ENCODE measurements at regions not wholly inside any gene's neighbourhood (a gene's known extent, or its start where the extent isn't known, plus 50 kb on each side); places are given as distances from the start of the nearest gene placed in this dataset.

DNA sequence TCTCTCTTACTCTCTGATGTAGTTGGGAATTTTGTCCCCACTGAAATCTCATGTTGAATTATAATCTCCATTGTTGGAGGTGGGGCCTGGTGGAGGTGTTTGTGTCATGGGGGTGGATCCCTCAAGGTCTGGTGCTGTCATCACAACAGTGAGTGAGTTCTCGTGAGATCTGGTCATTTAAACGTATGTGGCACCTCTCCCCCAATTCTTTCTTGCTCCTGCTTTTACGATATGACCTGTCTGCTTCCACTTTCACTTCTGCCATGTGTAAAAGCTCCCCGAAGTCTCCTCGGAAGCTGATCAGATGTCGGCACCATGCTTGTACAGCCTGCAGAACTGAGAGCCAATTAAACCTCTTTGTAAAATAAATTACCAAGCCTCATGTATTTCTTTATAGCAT lies 337.8 kb upstream of the CDH2 start:
- no peaks in the 10 kb centered on the region for H3K4me1 Mint-ChIP-seq (ENCODE audit: low read depth)

DNA sequence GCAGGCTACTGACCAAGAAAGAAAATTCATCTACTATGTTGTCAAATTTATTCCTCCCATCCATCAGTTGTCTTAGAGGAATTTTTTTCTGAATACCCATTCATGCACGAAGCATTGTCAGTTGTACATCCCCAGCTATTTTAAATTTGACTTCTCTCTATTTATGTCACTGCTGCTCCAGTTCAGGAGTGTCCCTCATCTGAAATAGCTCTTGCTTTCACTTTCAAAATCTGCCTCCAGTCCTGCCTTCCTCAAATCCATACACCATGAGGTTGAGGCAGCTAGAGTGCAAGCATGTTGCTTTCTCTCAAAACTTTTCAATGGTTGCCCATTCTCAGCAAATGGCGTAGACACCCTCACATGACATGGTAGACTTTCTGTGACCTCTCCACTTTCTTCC lies 335.4 kb upstream of the CDH2 start:
- ChIA-PET CTCF (no interaction called here), POLR2A (no interaction called here)
- Mint-ChIP-seq H3K27me3 (ENCODE audit: low read depth) (no peaks in the 10 kb centered on the region), H3K4me1 (ENCODE audit: low read depth) (no peaks in the 10 kb centered on the region), H3K4me3 (no peak overlapping the region), H3K9me3 (ENCODE audit: insufficient read depth) (peaks cover 20% of the 10 kb centered on the region), H3K36me3 (ENCODE audit: low read depth) (no peaks in the 10 kb centered on the region), H3K27ac (no peak overlapping the region)
- ATAC-seq, result no peak
- DNase-seq, result no peak

More for the DNA sequence above, 337.8 kb upstream of the CDH2 start:
- POLR2A ChIA-PET, result no interaction called here
- H3K36me3 Mint-ChIP-seq (ENCODE audit: low read depth), result no peaks in the 10 kb centered on the region
- H3K9me3 Mint-ChIP-seq (ENCODE audit: insufficient read depth), result peaks cover 17% of the 10 kb centered on the region
- H3K27me3 Mint-ChIP-seq (ENCODE audit: low read depth), result no peaks in the 10 kb centered on the region
- no peak overlapping the region for H3K4me3 Mint-ChIP-seq
- ATAC-seq (no peak), DNase-seq (no peak)
- H3K27ac Mint-ChIP-seq, result no peak overlapping the region
- CTCF ChIA-PET, result no interaction called here

DNA sequence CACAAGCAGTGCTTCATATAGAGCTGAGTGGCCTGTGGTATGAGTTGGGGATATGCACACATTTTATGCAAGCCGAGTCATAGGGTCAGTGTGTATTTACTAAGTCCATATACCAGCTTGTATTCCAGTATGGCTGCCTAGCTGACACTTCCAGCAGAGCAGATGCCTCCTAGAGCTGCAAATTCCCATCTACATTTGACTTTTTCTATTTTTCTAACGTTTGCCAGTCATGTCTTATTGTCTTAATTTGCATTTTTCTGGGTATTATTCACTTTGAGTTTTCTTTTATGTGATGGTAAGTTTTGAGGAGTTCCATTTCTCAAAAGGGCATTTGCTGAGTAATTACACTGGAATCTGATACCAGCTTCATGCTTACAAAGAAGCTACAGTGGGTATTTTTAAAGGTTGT lies 334.5 kb upstream of the CDH2 start:
- Mint-ChIP-seq H3K27ac (no peak overlapping the region), H3K27me3 (ENCODE audit: low read depth) (no peaks in the 10 kb centered on the region), H3K9me3 (ENCODE audit: insufficient read depth) (peaks cover 15% of the 10 kb centered on the region), H3K4me1 (ENCODE audit: low read depth) (no peaks in the 10 kb centered on the region), H3K4me3 (no peak overlapping the region), H3K36me3 (ENCODE audit: low read depth) (no peaks in the 10 kb centered on the region)
- no peak for DNase-seq
- CTCF ChIA-PET, result no interaction called here
- POLR2A ChIA-PET, result no interaction called here
- ATAC-seq, result no peak

DNA sequence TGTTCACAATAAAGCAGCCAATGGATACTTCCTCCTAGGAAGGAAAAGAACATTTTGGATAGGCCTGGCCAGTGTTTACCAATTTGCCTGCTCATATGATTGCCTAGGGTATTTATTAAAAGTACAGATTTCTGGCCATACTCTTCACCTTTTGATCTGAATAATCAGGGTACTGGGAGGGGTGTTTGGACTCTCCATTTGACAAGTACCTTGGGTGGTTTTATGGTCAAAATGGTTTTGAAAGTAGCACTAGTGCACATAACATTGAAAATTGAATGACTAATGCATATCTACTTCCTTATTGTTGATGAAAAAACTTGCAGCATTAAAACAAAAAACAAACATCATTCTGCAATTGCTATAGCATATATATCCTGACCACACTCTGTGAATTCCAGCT lies 333.3 kb upstream of the CDH2 start:
- Mint-ChIP-seq H3K27ac (no peak overlapping the region), H3K9me3 (ENCODE audit: insufficient read depth) (peaks cover 14% of the 10 kb centered on the region), H3K36me3 (ENCODE audit: low read depth) (no peaks in the 10 kb centered on the region), H3K4me3 (no peak overlapping the region), H3K4me1 (ENCODE audit: low read depth) (no peaks in the 10 kb centered on the region), H3K27me3 (ENCODE audit: low read depth) (no peaks in the 10 kb centered on the region)
- CTCF ChIA-PET, result no interaction called here
- DNase-seq (no peak), ATAC-seq (no peak)
- POLR2A ChIA-PET, result no interaction called here

DNA sequence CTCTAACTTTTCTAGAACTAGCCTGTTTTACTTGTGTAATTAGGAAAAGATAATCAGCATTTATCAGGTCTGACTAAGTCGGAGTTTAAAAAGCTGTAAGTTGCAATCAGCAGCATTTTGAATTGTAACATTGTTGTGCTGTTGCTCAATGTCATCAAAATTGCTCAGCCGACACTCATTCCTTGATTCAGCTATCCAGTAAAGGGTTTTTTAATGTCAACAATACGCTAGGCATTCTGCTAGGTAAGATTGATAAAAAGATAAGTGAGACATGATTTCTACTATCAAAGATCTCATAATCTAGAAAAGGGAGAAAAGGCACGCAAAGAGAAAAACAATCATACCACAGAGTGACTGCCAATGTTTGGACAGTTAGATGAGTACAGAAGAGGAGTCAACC lies 327.1 kb upstream of the CDH2 start:
- no peak for DNase-seq
- Mint-ChIP-seq H3K4me3 (no peak overlapping the region), H3K4me1 (ENCODE audit: low read depth) (no peaks in the 10 kb centered on the region), H3K9me3 (ENCODE audit: insufficient read depth) (peaks cover 9% of the 10 kb centered on the region), H3K27me3 (ENCODE audit: low read depth) (no peaks in the 10 kb centered on the region), H3K27ac (no peak overlapping the region), H3K36me3 (ENCODE audit: low read depth) (no peaks in the 10 kb centered on the region)
- POLR2A ChIA-PET, result no interaction called here
- ATAC-seq, result no peak
- CTCF ChIA-PET, result no interaction called here

GRCh38 chr18:28494151-28494550 lies 317.2 kb upstream of the CDH2 start:
- ATAC-seq, result no peak
- CTCF ChIA-PET, result no interaction called here
- POLR2A ChIA-PET, result no interaction called here

DNA sequence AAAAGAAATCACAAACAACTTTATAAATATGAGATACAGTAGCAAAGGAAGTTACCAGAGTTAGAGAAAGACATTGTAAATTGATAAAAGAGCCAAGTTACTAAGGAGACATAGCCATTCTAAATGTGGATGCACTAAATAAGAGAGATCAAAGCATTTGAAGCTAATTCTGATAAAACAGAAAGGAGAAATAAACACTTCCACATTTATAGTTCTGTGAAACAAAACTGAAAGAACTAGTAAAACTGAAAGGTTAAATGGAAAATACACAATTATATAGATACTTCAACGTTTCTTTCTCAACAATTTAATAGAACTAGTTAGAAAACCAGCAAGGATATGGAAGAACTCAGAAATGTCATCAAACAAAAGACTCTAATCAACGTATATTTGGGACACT lies 309.0 kb upstream of the CDH2 start:
- no peaks in the 10 kb centered on the region for H3K36me3 Mint-ChIP-seq (ENCODE audit: low read depth)
- CTCF ChIA-PET, result no interaction called here

More at GRCh38 chr18:28494151-28494550, 317.2 kb upstream of the CDH2 start:
- H3K4me3 Mint-ChIP-seq, result no peak overlapping the region
- H3K36me3 Mint-ChIP-seq (ENCODE audit: low read depth), result no peaks in the 10 kb centered on the region
- DNase-seq, result no peak
- H3K27me3 Mint-ChIP-seq (ENCODE audit: low read depth), result no peaks in the 10 kb centered on the region
- no peaks in the 10 kb centered on the region for H3K9me3 Mint-ChIP-seq (ENCODE audit: insufficient read depth)
- no peak overlapping the region for H3K27ac Mint-ChIP-seq
- no peaks in the 10 kb centered on the region for H3K4me1 Mint-ChIP-seq (ENCODE audit: low read depth)

GRCh38 chr18:28485210-28485801 lies 308.4 kb upstream of the CDH2 start:
- no peak for ATAC-seq
- H3K36me3 Mint-ChIP-seq (ENCODE audit: low read depth), result no peaks in the 10 kb centered on the region
- POLR2A ChIA-PET, result no interaction called here
- H3K9me3 Mint-ChIP-seq (ENCODE audit: insufficient read depth), result peaks cover 28% of the 10 kb centered on the region
- no peaks in the 10 kb centered on the region for H3K27me3 Mint-ChIP-seq (ENCODE audit: low read depth)
- CTCF ChIA-PET, result no interaction called here
- DNase-seq, result no peak
- H3K27ac Mint-ChIP-seq, result no peak overlapping the region
- no peaks in the 10 kb centered on the region for H3K4me1 Mint-ChIP-seq (ENCODE audit: low read depth)
- no peak overlapping the region for H3K4me3 Mint-ChIP-seq

More for the DNA sequence above, 309.0 kb upstream of the CDH2 start:
- DNase-seq, result no peak
- peaks cover 25% of the 10 kb centered on the region for H3K9me3 Mint-ChIP-seq (ENCODE audit: insufficient read depth)
- H3K4me3 Mint-ChIP-seq, result no peak overlapping the region
- ATAC-seq, result no peak
- H3K27ac Mint-ChIP-seq, result no peak overlapping the region
- H3K4me1 Mint-ChIP-seq (ENCODE audit: low read depth), result no peaks in the 10 kb centered on the region
- H3K27me3 Mint-ChIP-seq (ENCODE audit: low read depth), result no peaks in the 10 kb centered on the region
- POLR2A ChIA-PET, result no interaction called here

- POLR2A ChIA-PET, result no interaction called here
- Mint-ChIP-seq H3K9me3 (ENCODE audit: insufficient read depth) (peaks cover 27% of the 10 kb centered on the region), H3K27me3 (ENCODE audit: low read depth) (no peaks in the 10 kb centered on the region), H3K27ac (no peak overlapping the region), H3K36me3 (ENCODE audit: low read depth) (no peaks in the 10 kb centered on the region), H3K4me3 (no peak overlapping the region), H3K4me1 (ENCODE audit: low read depth) (no peaks in the 10 kb centered on the region)
- CTCF ChIA-PET, result no interaction called here
- no peak for ATAC-seq
- no peak for DNase-seq
These were observed 301.6 kb upstream of the CDH2 start for GRCh38 chr18:28478531-28478930.

DNA sequence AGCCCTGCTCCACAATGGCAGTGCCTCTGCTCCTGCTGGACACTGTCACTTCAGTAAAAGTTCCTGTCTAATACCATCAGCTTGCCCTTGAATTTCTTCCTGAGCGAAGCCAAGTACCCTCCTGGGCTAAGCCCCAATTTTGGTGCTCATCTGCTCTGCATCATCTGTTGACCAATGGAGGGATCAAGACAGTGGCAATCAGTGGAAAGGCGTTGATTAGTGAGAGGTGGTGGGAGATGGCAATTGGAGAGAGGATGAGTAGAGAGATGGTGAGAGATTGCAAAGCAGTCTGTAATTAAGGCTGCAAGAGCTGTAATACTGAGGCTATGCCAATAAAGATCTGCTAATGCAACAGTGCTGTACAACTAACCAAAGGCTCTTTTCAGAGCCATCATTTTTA lies 299.4 kb upstream of the CDH2 start:
- Mint-ChIP-seq H3K4me3 (no peak overlapping the region), H3K27me3 (ENCODE audit: low read depth) (no peaks in the 10 kb centered on the region), H3K4me1 (ENCODE audit: low read depth) (no peaks in the 10 kb centered on the region), H3K27ac (no peak overlapping the region), H3K9me3 (ENCODE audit: insufficient read depth) (peaks cover 20% of the 10 kb centered on the region), H3K36me3 (ENCODE audit: low read depth) (no peaks in the 10 kb centered on the region)
- ChIA-PET POLR2A (no interaction called here), CTCF (no interaction called here)
- ATAC-seq (no peak), DNase-seq (no peak)

GRCh38 chr18:28469946-28470345 lies 293.0 kb upstream of the CDH2 start:
- peaks cover 3% of the 10 kb centered on the region for H3K9me3 Mint-ChIP-seq (ENCODE audit: insufficient read depth)
- H3K27ac Mint-ChIP-seq, result no peak overlapping the region
- H3K36me3 Mint-ChIP-seq (ENCODE audit: low read depth), result no peaks in the 10 kb centered on the region
- ChIA-PET CTCF (no interaction called here), POLR2A (no interaction called here)
- DNase-seq (no peak), ATAC-seq (no peak)
- no peak overlapping the region for H3K4me3 Mint-ChIP-seq
- H3K27me3 Mint-ChIP-seq (ENCODE audit: low read depth), result no peaks in the 10 kb centered on the region
- H3K4me1 Mint-ChIP-seq (ENCODE audit: low read depth), result no peaks in the 10 kb centered on the region

DNA sequence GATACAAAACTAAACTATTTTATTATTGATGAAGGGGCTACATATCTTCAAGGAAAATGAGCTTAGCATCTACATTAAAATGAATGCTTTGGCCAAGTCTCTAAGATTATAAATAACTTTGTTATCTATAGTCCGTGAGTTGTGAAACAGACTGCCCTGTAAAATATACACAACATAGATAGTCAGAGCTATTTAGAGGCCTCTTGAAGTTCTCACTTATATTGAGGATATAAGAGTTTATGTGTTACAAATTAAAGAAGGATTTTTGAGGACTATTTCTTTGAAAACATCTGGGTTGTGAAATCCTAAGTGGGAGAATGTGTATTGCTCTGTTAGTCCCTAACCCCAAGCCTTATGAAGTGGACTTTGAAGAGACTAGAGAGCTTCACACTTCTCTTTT lies 292.0 kb upstream of the CDH2 start:
- Mint-ChIP-seq H3K27me3 (ENCODE audit: low read depth) (no peaks in the 10 kb centered on the region), H3K4me3 (no peak overlapping the region), H3K9me3 (ENCODE audit: insufficient read depth) (peaks cover 3% of the 10 kb centered on the region), H3K4me1 (ENCODE audit: low read depth) (no peaks in the 10 kb centered on the region), H3K27ac (no peak overlapping the region), H3K36me3 (ENCODE audit: low read depth) (no peaks in the 10 kb centered on the region)
- ChIA-PET CTCF (no interaction called here), POLR2A (no interaction called here)
- ATAC-seq, result no peak
- no peak for DNase-seq

DNA sequence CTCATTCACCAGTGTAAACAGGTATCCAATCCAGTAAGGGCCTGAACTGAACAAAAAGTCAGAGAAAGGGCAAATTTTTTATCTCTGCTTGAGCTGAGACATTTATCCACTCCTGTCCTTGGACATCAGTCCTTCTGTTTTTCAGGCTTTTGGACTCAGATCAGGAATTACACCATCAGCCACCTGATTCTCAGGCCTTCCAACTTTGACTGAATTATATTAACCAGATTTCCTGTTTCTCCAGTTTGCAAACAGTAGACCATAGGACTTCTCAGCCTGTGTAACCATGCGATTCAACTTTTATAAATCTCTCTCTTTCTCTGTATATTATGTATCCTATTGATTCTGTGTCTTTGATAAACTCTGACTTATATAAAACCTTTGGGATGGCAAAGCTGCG lies 289.3 kb upstream of the CDH2 start:
- ChIA-PET CTCF (no interaction called here), POLR2A (no interaction called here)
- Mint-ChIP-seq H3K9me3 (ENCODE audit: insufficient read depth) (peaks cover 3% of the 10 kb centered on the region), H3K36me3 (ENCODE audit: low read depth) (no peaks in the 10 kb centered on the region), H3K27ac (no peak overlapping the region), H3K27me3 (ENCODE audit: low read depth) (no peaks in the 10 kb centered on the region), H3K4me1 (ENCODE audit: low read depth) (no peaks in the 10 kb centered on the region), H3K4me3 (no peak overlapping the region)
- ATAC-seq, result no peak
- no peak for DNase-seq

Measured in activated CD8-positive, alpha-beta T cell treated with anti-CD3 and anti-CD28 coated beads, Interleukin-2, amount 10 ng/mL, durations not matched to agents 7 days and 5 days (primary cell).